Astrocyte of the cerebellum (primary cell): ENCODE measurements at regions not wholly inside any gene's neighbourhood (a gene's known extent, or its start where the extent isn't known, plus 50 kb on each side); places are given as distances from the start of the nearest gene placed in this dataset.

ENCODE experiments used
- DNase-seq: peaks from one replicate; pipeline ENCODE4 v3.0.0-alpha.2; 2011; ENCODE audit warnings: low read depth
- H3K4me3 ChIP-seq: 2 replicates; pipeline ENCODE4 v1.5.1; 2011; ENCODE audit warnings: mild to moderate bottlenecking, low read depth, low read length, moderate library complexity
- in situ Hi-C: cut with HindIII; loops from 2 replicates; pipeline ENCODE4 v1.10.0; 2017; ENCODE audit warnings: low sequenced_read_pairs
- TF ChIP-seq, protein P1 (sequence below): IDR thresholded peaks from 2 replicates; pipeline ENCODE4 v1.5.1; 2012; ENCODE audit warnings: low read length, low read depth, moderate library complexity, mild to moderate bottlenecking; ENCODE audit errors: missing control alignments

DNA sequence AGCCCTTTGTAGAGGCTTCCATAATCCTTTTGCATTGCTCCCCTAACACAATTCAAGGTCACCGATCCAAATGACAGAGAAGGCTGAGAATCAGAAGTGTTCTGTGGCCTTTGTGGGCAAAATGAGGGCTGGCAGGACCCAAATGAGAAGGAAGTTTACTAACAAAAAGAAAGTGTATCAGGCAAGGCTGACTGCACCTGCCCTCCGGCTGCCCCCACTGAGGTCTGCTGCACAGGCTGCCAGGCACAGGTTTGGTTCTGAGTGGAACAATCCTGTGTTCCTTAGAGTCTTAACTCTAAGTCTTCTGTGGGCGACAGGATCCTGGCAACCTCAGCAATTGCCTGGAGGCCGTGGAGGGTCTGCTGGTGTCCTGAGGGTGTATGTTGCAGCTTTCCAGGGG lies 568.5 kb downstream of the CMPK2 start:
- H3K4me3 ChIP-seq: no peak overlapping the region
- no peak for DNase-seq
- TF ChIP-seq, protein P1, sequence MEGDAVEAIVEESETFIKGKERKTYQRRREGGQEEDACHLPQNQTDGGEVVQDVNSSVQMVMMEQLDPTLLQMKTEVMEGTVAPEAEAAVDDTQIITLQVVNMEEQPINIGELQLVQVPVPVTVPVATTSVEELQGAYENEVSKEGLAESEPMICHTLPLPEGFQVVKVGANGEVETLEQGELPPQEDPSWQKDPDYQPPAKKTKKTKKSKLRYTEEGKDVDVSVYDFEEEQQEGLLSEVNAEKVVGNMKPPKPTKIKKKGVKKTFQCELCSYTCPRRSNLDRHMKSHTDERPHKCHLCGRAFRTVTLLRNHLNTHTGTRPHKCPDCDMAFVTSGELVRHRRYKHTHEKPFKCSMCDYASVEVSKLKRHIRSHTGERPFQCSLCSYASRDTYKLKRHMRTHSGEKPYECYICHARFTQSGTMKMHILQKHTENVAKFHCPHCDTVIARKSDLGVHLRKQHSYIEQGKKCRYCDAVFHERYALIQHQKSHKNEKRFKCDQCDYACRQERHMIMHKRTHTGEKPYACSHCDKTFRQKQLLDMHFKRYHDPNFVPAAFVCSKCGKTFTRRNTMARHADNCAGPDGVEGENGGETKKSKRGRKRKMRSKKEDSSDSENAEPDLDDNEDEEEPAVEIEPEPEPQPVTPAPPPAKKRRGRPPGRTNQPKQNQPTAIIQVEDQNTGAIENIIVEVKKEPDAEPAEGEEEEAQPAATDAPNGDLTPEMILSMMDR: no peak
- in situ Hi-C loops: no loop called here

DNA sequence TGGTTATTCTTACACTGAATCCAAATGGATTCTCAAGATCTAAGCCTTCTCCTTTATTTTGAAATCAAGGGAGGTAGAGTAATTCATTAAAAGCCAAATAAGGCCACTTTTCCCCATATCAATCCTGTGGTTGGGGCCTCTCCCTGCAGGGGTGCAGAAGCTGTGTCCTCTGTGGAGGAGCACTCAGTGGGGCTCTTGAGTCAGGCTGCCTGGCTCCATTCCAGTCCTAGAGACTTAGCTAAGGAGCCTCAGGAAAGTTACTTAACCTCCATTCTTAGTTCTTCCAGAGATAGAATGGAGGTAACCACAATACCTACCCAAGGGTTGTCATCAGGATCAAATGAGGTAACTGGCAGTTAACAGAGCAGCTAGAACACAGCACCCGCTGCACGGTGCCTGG lies 564.3 kb downstream of the CMPK2 start:
- TF ChIP-seq, protein P1: no peak
- in situ Hi-C loops: no loop called here
- no peak overlapping the region for H3K4me3 ChIP-seq
- DNase-seq: no peak

DNA sequence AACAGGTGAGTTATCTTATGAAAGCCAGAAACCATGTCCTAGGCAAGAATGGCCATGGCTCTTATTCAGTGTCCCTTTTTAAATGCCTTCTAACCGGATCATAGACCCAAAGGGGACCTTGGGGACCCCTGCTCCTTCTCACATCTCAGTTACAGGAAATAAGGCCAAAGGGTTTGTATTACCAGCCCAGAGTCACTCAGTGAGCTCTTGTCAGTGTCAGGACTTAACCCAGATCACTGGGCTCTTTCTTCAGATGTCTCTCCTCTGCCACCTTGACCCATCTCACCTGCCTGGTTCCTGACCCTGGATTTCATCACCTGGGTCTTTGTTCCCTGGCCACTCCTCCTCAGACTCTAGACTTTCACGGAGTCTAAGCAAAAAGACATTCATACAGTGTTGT lies 556.7 kb downstream of the CMPK2 start:
- TF ChIP-seq, protein P1: no peak
- DNase-seq: no peak
- in situ Hi-C loops: no loop called here
- no peak overlapping the region for H3K4me3 ChIP-seq

DNA sequence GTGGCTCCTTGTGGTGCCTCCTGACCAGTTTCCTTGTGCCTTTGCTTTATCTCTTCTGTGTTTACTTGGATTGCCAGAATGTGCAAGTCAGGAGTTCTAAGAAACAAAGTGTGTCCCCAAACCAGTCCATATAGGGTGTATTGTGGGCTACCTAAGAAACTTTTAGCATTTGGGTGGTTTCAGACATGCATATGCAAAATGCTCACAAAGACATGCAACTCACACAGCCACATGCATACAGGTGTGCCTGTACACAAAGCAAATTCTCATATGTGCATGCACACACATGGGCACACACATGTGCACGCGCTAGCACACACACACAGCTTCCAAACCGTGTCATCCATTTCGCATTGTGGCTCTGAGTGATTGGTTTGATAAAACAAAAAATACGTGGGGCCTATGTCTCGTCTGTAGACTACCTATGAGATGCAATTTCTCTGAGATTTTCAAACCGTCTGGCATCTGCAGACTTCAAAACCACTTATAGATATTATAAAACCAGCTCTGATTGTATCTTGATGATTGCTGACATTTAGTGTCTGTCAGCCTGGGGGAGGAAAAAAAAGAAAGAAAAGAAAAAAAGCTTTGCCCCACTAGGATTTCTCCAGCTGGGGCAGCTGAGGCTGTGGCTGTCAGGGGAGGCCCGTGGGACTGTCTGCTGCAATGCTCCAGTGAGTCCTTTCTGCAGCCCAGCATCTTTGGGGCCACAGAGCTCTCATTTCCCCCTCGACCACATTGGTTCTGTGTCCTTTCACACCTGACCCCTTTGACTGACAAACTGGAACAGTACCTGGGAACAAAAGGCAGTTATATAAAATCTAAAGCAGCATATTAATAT lies 556.1 kb downstream of the CMPK2 start:
- TF ChIP-seq, protein P1: no peak
- DNase-seq: no peak
- in situ Hi-C loops: no loop called here
- H3K4me3 ChIP-seq: no peak overlapping the region

DNA sequence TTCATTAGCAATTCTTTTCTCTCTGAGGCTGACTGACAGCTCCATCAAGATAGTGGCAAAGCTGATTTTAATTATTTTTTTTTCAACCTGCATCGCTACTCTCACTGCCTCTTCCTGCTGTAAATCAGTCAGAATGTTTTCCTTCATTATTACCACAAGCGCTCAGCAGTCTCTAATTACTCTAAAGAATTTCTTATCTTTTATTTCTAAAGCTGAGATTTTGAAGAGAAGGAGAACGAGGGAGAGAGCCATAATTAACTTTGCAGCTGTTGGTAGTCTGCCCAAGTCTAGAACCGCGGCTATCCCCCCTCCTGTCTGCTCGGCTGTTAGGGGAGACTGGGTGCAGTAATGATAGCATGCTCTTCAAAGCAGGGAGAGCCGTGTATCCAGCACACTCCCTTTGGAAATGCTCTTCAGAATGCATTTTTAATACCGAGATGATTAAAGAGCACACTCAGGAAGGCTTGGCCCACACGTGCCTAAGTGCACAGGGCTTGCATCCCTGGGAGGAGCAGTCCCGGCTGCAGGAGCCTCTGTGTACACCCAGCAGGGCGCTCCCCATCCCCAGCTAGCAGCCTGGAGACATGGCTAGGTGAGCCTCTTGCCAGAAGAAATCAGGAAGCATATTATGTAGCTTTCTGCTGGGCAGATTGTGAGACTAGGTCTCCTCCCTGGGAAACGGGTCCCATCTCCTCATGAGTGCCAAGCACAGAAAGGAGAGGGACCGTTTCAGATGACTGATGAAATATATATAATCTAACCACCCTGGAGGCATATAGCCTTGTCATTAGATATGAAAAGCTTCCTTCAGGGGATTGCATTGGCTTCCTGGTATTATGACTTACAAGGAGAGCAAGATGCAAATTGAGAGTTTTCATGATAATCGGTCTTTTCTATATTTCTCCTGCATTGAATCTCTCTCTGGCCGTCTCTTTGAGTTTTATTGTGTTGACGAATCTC lies 555.2 kb downstream of the CMPK2 start:
- no peak overlapping the region for H3K4me3 ChIP-seq

DNA sequence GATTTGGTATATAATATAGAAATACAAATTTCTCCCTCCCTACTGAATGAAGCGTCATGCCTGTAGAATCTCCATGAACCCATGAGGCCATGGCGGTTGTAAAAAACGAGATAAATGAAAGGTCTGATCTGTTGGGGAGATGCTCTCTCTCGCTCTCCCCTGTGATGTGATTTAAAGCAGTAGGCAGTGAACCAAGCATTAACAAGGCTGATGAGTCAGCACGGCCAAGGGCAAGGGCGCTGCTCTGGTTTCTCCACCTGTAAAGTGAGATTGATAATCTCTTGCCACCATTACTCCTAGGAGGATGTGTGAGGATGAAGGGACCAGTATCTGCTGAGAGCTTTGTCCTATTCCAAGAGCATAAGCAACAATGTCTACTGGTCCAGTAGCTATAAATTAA lies 553.3 kb downstream of the CMPK2 start:
- no peak overlapping the region for H3K4me3 ChIP-seq
- DNase-seq: no peak
- in situ Hi-C loops: no loop called here
- TF ChIP-seq, protein P1: no peak

More for the DNA sequence above, 555.2 kb downstream of the CMPK2 start:
- DNase-seq: no peak
- in situ Hi-C loops: no loop called here
- TF ChIP-seq, protein P1: no peak
